ENCODE measurements at regions not wholly inside any gene's neighbourhood (a gene's known extent, or its start where the extent isn't known, plus 50 kb on each side); places are given as distances from the start of the nearest gene placed in this dataset.

GRCh38 chr21:17869115-17869514 lies 50.0 kb upstream of the C21orf91 start (continued):
- TF ChIP-seq CHD7 (IDR thresholded peaks at IDR 0.05; ENCODE audit: insufficient replicate concordance, low read length) (no peak), SRF (IDR thresholded peaks at IDR 0.05; ENCODE audit: low read depth, low read length) (no peak), ASH2L (IDR thresholded peaks at IDR 0.05; ENCODE audit: low read length) (no peak), TCF12 (IDR thresholded peaks at IDR 0.05; ENCODE audit: low read depth, low read length) (no peak), CHD1 (IDR thresholded peaks at IDR 0.05; ENCODE audit: low read depth, low read length) (no peak)
